Astrocyte (in vitro differentiated cells and primary cell): ENCODE measurements at regions not wholly inside any gene's neighbourhood (a gene's known extent, or its start where the extent isn't known, plus 50 kb on each side); places are given as distances from the start of the nearest gene placed in this dataset.

Experiments used
- DNase-seq: peaks from one replicate; pipeline ENCODE4 v3.0.0-alpha.2; 2010; ENCODE audit warnings: low read depth
- FAIRE-seq: peaks from 2 replicates; lab custom pipeline; 2011; peaks lifted over from hg19 to GRCh38; lab: Jason Lieb, UNC
- H2AFZ ChIP-seq: 2 replicates; pipeline ENCODE4 v1.6.0; 2012; ENCODE audit warnings: low read depth, low read length, inconsistent platforms
- H3K27ac ChIP-seq: 2 replicates; pipeline ENCODE4 v1.5.1; 2011; ENCODE audit warnings: low read depth, low read length, inconsistent platforms
- H3K27me3 ChIP-seq: 2 replicates; pipeline ENCODE4 v1.6.0; 2011; ENCODE audit warnings: low read length, inconsistent platforms; ENCODE audit not compliant: insufficient read depth
- H3K36me3 ChIP-seq: 2 replicates; pipeline ENCODE4 v1.5.1; 2011; ENCODE audit warnings: low read length, inconsistent platforms; ENCODE audit not compliant: insufficient read depth
- H3K4me1 ChIP-seq: 2 replicates; pipeline ENCODE4 v1.5.1; 2011; ENCODE audit warnings: low read length, inconsistent platforms; ENCODE audit not compliant: insufficient read depth
- H3K4me2 ChIP-seq: 2 replicates; pipeline ENCODE4 v1.6.0; 2012; ENCODE audit warnings: low read length, inconsistent platforms
- H3K4me3 ChIP-seq: 2 replicates; pipeline ENCODE4 v1.5.1; 2011; ENCODE audit warnings: low read depth, mild to moderate bottlenecking, low read length, inconsistent platforms; ENCODE audit not compliant: insufficient read depth
- H3K79me2 ChIP-seq: 2 replicates; pipeline ENCODE4 v1.6.0; 2012; ENCODE audit warnings: mild to moderate bottlenecking, low read length, inconsistent platforms; ENCODE audit not compliant: insufficient read depth
- H3K9ac ChIP-seq: 2 replicates; pipeline ENCODE4 v1.6.0; 2012; ENCODE audit warnings: mild to moderate bottlenecking, low read length, inconsistent platforms
- H3K9me3 ChIP-seq: 2 replicates; pipeline ENCODE4 v1.5.1; 2012; ENCODE audit warnings: low read depth, mild to moderate bottlenecking, low read length, inconsistent platforms; ENCODE audit not compliant: insufficient read depth
- H4K20me1 ChIP-seq: 2 replicates; pipeline ENCODE4 v1.6.0; 2012; ENCODE audit warnings: low read length, inconsistent platforms; ENCODE audit not compliant: insufficient read depth
- H3K27ac Mint-ChIP-seq: one replicate; pipeline ENCODE4 v1.8.0; 2021; ENCODE audit warnings: mild to moderate bottlenecking, mixed read lengths; ENCODE audit not compliant: unreplicated experiment
- H3K27me3 Mint-ChIP-seq: one replicate; pipeline ENCODE4 v1.8.0; 2021; ENCODE audit warnings: low read depth, mixed read lengths; ENCODE audit not compliant: unreplicated experiment
- H3K36me3 Mint-ChIP-seq: one replicate; pipeline ENCODE4 v1.8.0; 2021; ENCODE audit warnings: low read depth, mixed read lengths; ENCODE audit not compliant: unreplicated experiment
- H3K4me1 Mint-ChIP-seq: one replicate; pipeline ENCODE4 v1.8.0; 2021; ENCODE audit warnings: low read depth, mixed read lengths; ENCODE audit not compliant: unreplicated experiment
- H3K4me3 Mint-ChIP-seq: one replicate; pipeline ENCODE4 v1.8.0; 2021; ENCODE audit warnings: mild to moderate bottlenecking, moderate library complexity, mixed read lengths; ENCODE audit not compliant: unreplicated experiment
- H3K9me3 Mint-ChIP-seq: one replicate; pipeline ENCODE4 v1.8.0; 2021; ENCODE audit warnings: mild to moderate bottlenecking, mixed read lengths; ENCODE audit not compliant: unreplicated experiment
- CTCF ChIP-seq: IDR thresholded peaks from 2 replicates; pipeline ENCODE4 v1.5.1; 2011; ENCODE audit warnings: low read depth, mild to moderate bottlenecking, inconsistent platforms, low read length, moderate library complexity; ENCODE audit not compliant: insufficient read depth
- EZH2 ChIP-seq: IDR thresholded peaks from 2 replicates; pipeline ENCODE4 v1.6.1; 2012; ENCODE audit warnings: mild to moderate bottlenecking, low read length, inconsistent platforms; ENCODE audit not compliant: insufficient read depth

GRCh38 chr9:89872913-89873707 lies 268.3 kb downstream of the GADD45G start:
- Mint-ChIP-seq H3K27ac (no peak overlapping the region), H3K4me3 (no peak overlapping the region)
- no peaks in the 10 kb centered on the region for H3K27me3 ChIP-seq

GRCh38 chr9:89873801-89874200 lies 269.0 kb downstream of the GADD45G start:
- Histone ChIP-seq H3K27ac (no peak overlapping the region), H3K36me3 (no peaks in the 10 kb centered on the region), H3K4me3 (no peak overlapping the region), H2AFZ (no peak overlapping the region), H4K20me1 (no peaks in the 10 kb centered on the region), H3K4me2 (no peak overlapping the region), H3K9me3 (no peaks in the 10 kb centered on the region), H3K4me1 (no peaks in the 10 kb centered on the region), H3K27me3 (no peaks in the 10 kb centered on the region), H3K9ac (no peak overlapping the region), H3K79me2 (no peaks in the 10 kb centered on the region)
- TF ChIP-seq EZH2, result no peak
- TF ChIP-seq CTCF, result no peak
- Mint-ChIP-seq H3K36me3 (no peaks in the 10 kb centered on the region), H3K27me3 (peaks cover 66% of the 10 kb centered on the region), H3K27ac (no peak overlapping the region), H3K4me3 (no peak overlapping the region), H3K4me1 (peaks cover 5% of the 10 kb centered on the region), H3K9me3 (no peaks in the 10 kb centered on the region)
- no peak for FAIRE-seq
- DNase-seq, result no peak

More at GRCh38 chr9:89872913-89873707, 268.3 kb downstream of the GADD45G start:
- Histone ChIP-seq H3K9ac (no peak overlapping the region), H3K9me3 (no peaks in the 10 kb centered on the region), H3K4me2 (no peak overlapping the region), H3K36me3 (no peaks in the 10 kb centered on the region), H3K4me3 (no peak overlapping the region), H3K79me2 (no peaks in the 10 kb centered on the region), H3K4me1 (no peaks in the 10 kb centered on the region), H2AFZ (no peak overlapping the region), H3K27ac (no peak overlapping the region), H4K20me1 (no peaks in the 10 kb centered on the region)
- H3K36me3 Mint-ChIP-seq, result no peaks in the 10 kb centered on the region
- peaks cover 66% of the 10 kb centered on the region for H3K27me3 Mint-ChIP-seq
- no peaks in the 10 kb centered on the region for H3K4me1 Mint-ChIP-seq
- no peaks in the 10 kb centered on the region for H3K9me3 Mint-ChIP-seq
- FAIRE-seq (no peak), DNase-seq (no peak)
- TF ChIP-seq CTCF, result no peak
